HEK293 (cell line): ENCODE measurements at regions not wholly inside any gene's neighbourhood (a gene's known extent, or its start where the extent isn't known, plus 50 kb on each side); places are given as distances from the start of the nearest gene placed in this dataset.

Experiments
- CTCF ChIA-PET: fragments of 350-600 bp; formaldehyde crosslinking; extraction: SDS; loops from one replicate; lab custom pipeline; 2021; ENCODE audit warnings: antibody characterized with exemption; lab: Yijun Ruan, JAX
- POLR2A ChIA-PET: fragments of 300-600 bp; formaldehyde crosslinking; extraction: SDS; loops from one replicate; lab custom pipeline; 2020; ENCODE audit warnings: antibody characterized with exemption, inconsistent platforms; lab: Yijun Ruan, JAX
- H3K27ac ChIP-seq: fragments of 200-500 bp; sonication (Bioruptor generic); 2 replicates; pipeline ENCODE4 v1.5.1; 2014; ENCODE audit warnings: low read depth, low read length, control low read depth, inconsistent platforms; ENCODE audit errors: extremely low read depth
- H3K36me3 ChIP-seq, 2 experiments: fragments of 200-500 bp in 1 of 2; sonication (Bioruptor generic) in 1 of 2; 1 replicate in 1 of 2; 2 replicates in 1 of 2; pipeline ENCODE4 v1.5.1; 2014 to 2017; ENCODE audit warnings: inconsistent platforms in 2 of 2, low read length in 2 of 2; ENCODE audit not compliant: control insufficient read depth in 2 of 2, insufficient read depth in 1 of 2
- H3K4me1 ChIP-seq: fragments of 200-500 bp; sonication (Bioruptor generic); 2 replicates; pipeline ENCODE4 v1.5.1; 2014; ENCODE audit warnings: mild to moderate bottlenecking, low read length, inconsistent platforms; ENCODE audit not compliant: control insufficient read depth, insufficient read depth
- H3K4me3 ChIP-seq: 2 replicates; pipeline ENCODE4 v1.5.1; 2011; ENCODE audit warnings: low read depth, mild to moderate bottlenecking, control low read depth, low read length, moderate library complexity
- H3K9me3 ChIP-seq: fragments of 200-500 bp; sonication (Bioruptor generic); 2 replicates; pipeline ENCODE4 v1.5.1; 2014; ENCODE audit warnings: low read depth, low read length, inconsistent platforms; ENCODE audit not compliant: control insufficient read depth, insufficient read depth
- BCL11B ChIP-seq: fragments of 450-650 bp; formaldehyde crosslinking; IDR thresholded peaks from 2 replicates; pipeline ENCODE4 v1.5.1; 2016; ENCODE audit warnings: low read depth, missing biosample characterization, missing genetic modification characterization
- KLF16 ChIP-seq: fragments of 450-650 bp; formaldehyde crosslinking; IDR thresholded peaks from 2 replicates; pipeline ENCODE4 v1.5.1; 2017; ENCODE audit warnings: missing biosample characterization, missing genetic modification characterization
- KLF17 ChIP-seq: fragments of 450-650 bp; formaldehyde crosslinking; IDR thresholded peaks from 2 replicates; pipeline ENCODE4 v1.5.1; 2016; ENCODE audit warnings: missing biosample characterization, missing genetic modification characterization
- PRDM1 ChIP-seq: fragments of 450-650 bp; formaldehyde crosslinking; IDR thresholded peaks from 2 replicates; pipeline ENCODE4; 2016; ENCODE audit warnings: missing biosample characterization, missing genetic modification characterization
- PRDM4 ChIP-seq: fragments of 450-650 bp; formaldehyde crosslinking; IDR thresholded peaks from 2 replicates; pipeline ENCODE4 v1.5.1; 2017; ENCODE audit warnings: missing biosample characterization, missing genetic modification characterization
- SP2 ChIP-seq: fragments of 450-650 bp; formaldehyde crosslinking; IDR thresholded peaks from 2 replicates; pipeline ENCODE4 v1.5.1; 2016; ENCODE audit warnings: missing biosample characterization, missing genetic modification characterization
- ZEB2 ChIP-seq: fragments of 450-650 bp; formaldehyde crosslinking; IDR thresholded peaks from 2 replicates; pipeline ENCODE4 v1.5.1; 2016; ENCODE audit warnings: missing biosample characterization, missing genetic modification characterization
- ZFP69B ChIP-seq: fragments of 450-650 bp; formaldehyde crosslinking; IDR thresholded peaks from 2 replicates; pipeline ENCODE4 v1.5.1; 2016; ENCODE audit warnings: missing biosample characterization, missing genetic modification characterization
- ZNF121 ChIP-seq: fragments of 450-650 bp; formaldehyde crosslinking; IDR thresholded peaks from 2 replicates; pipeline ENCODE4 v1.5.1; 2016; ENCODE audit warnings: missing biosample characterization, missing genetic modification characterization
- ZNF24 ChIP-seq: fragments of 450-650 bp; formaldehyde crosslinking; IDR thresholded peaks from 2 replicates; pipeline ENCODE4 v1.5.1; 2016; ENCODE audit warnings: missing biosample characterization, missing genetic modification characterization
- ZNF248 ChIP-seq: fragments of 450-650 bp; formaldehyde crosslinking; IDR thresholded peaks from 2 replicates; pipeline ENCODE4 v1.5.1; 2017; ENCODE audit warnings: missing biosample characterization, missing genetic modification characterization
- ZNF324 ChIP-seq: fragments of 450-650 bp; formaldehyde crosslinking; IDR thresholded peaks from 2 replicates; pipeline ENCODE4 v1.5.1; 2016; ENCODE audit warnings: missing biosample characterization, missing genetic modification characterization
- ZNF514 ChIP-seq: fragments of 450-650 bp; formaldehyde crosslinking; IDR thresholded peaks from 2 replicates; pipeline ENCODE4 v1.5.1; 2016; ENCODE audit warnings: missing biosample characterization, missing genetic modification characterization
- ZNF544 ChIP-seq: fragments of 450-650 bp; formaldehyde crosslinking; IDR thresholded peaks from 2 replicates; pipeline ENCODE4 v1.5.0; 2017; ENCODE audit warnings: missing biosample characterization, missing genetic modification characterization
- ZNF561 ChIP-seq: fragments of 450-650 bp; IDR thresholded peaks from 2 replicates; pipeline ENCODE4 v1.5.1; 2018; ENCODE audit warnings: missing biosample characterization, missing genetic modification characterization, borderline replicate concordance
- ZNF660 ChIP-seq: fragments of 450-650 bp; IDR thresholded peaks from 2 replicates; pipeline ENCODE4 v1.5.1; 2018; ENCODE audit warnings: missing biosample characterization, mild to moderate bottlenecking, missing genetic modification characterization
- ZNF830 ChIP-seq: fragments of 450-650 bp; IDR thresholded peaks from 2 replicates; pipeline ENCODE4 v1.5.0; 2018; ENCODE audit warnings: missing biosample characterization, missing genetic modification characterization, low read depth, mild to moderate bottlenecking, moderate library complexity
- ZSCAN16 ChIP-seq: fragments of 450-650 bp; formaldehyde crosslinking; IDR thresholded peaks from 2 replicates; pipeline ENCODE4 v1.5.1; 2016; ENCODE audit warnings: missing biosample characterization, missing genetic modification characterization
- TF ChIP-seq, protein P1 (sequence below): fragments of 450-650 bp; formaldehyde crosslinking; IDR thresholded peaks from 2 replicates; pipeline ENCODE4 v1.5.1; 2016; ENCODE audit warnings: missing biosample characterization, missing genetic modification characterization
- TF ChIP-seq, protein P2 (sequence below): fragments of 450-650 bp; IDR thresholded peaks from 2 replicates; pipeline ENCODE4 v1.5.1; 2018; ENCODE audit warnings: missing biosample characterization, mild to moderate bottlenecking, missing genetic modification characterization
- TF ChIP-seq, protein P3 (sequence below): fragments of 450-650 bp; formaldehyde crosslinking; IDR thresholded peaks from 2 replicates; pipeline ENCODE4 v1.5.1; 2016; ENCODE audit warnings: missing biosample characterization, missing genetic modification characterization
- TF ChIP-seq, protein P4 (sequence below): fragments of 450-650 bp; formaldehyde crosslinking; conservative IDR thresholded peaks from 2 replicates; pipeline ENCODE4 v1.5.1; 2016; ENCODE audit warnings: low read depth, missing biosample characterization, missing genetic modification characterization

DNA sequence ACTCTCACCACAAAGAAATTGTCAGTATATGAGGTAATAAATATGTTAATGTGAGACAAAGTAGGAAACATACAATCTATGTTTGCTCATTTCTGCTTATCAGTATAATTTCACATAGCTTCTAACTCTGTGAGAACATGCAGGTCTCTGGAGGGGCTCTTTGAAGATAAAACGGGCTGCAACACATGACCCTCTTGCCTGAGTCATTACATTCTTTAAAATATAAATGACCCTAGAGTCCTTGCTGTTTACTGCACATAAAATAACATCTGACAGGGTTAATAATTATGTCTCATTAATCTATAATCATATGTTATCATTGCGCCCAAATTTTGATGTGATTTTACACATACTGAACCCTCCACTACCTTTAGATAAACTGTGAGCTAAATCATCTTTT is 681.5 kb downstream of the ARAP2 start:
- POLR2A ChIA-PET = no interaction called here
- Histone ChIP-seq H3K9me3 (no peaks in the 10 kb centered on the region; the same call in 1 of the 2 replicates), H3K4me3 (no peak overlapping the region), H3K36me3 (no peaks in the 10 kb centered on the region), H3K4me1 (no peaks in the 10 kb centered on the region), H3K27ac (no peak overlapping the region)
- TF ChIP-seq ZEB2 (tag by site-specific recombination) (no peak), ZNF514 (tag by site-specific recombination) (no peak), ZNF248 (tag by site-specific recombination) (no peak), ZNF324 (tag by site-specific recombination) (no peak), ZNF544 (no peak), ZSCAN16 (tag by site-specific recombination) (no peak), KLF16 (tag by site-specific recombination) (no peak)
- TF ChIP-seq, protein P1, sequence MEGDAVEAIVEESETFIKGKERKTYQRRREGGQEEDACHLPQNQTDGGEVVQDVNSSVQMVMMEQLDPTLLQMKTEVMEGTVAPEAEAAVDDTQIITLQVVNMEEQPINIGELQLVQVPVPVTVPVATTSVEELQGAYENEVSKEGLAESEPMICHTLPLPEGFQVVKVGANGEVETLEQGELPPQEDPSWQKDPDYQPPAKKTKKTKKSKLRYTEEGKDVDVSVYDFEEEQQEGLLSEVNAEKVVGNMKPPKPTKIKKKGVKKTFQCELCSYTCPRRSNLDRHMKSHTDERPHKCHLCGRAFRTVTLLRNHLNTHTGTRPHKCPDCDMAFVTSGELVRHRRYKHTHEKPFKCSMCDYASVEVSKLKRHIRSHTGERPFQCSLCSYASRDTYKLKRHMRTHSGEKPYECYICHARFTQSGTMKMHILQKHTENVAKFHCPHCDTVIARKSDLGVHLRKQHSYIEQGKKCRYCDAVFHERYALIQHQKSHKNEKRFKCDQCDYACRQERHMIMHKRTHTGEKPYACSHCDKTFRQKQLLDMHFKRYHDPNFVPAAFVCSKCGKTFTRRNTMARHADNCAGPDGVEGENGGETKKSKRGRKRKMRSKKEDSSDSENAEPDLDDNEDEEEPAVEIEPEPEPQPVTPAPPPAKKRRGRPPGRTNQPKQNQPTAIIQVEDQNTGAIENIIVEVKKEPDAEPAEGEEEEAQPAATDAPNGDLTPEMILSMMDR (tag by site-specific recombination) = no peak
- TF ChIP-seq, protein P2, sequence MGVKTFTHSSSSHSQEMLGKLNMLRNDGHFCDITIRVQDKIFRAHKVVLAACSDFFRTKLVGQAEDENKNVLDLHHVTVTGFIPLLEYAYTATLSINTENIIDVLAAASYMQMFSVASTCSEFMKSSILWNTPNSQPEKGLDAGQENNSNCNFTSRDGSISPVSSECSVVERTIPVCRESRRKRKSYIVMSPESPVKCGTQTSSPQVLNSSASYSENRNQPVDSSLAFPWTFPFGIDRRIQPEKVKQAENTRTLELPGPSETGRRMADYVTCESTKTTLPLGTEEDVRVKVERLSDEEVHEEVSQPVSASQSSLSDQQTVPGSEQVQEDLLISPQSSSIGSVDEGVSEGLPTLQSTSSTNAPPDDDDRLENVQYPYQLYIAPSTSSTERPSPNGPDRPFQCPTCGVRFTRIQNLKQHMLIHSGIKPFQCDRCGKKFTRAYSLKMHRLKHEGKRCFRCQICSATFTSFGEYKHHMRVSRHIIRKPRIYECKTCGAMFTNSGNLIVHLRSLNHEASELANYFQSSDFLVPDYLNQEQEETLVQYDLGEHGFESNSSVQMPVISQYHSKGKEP (tag by site-specific recombination) = no peak
- TF ChIP-seq, protein P3, sequence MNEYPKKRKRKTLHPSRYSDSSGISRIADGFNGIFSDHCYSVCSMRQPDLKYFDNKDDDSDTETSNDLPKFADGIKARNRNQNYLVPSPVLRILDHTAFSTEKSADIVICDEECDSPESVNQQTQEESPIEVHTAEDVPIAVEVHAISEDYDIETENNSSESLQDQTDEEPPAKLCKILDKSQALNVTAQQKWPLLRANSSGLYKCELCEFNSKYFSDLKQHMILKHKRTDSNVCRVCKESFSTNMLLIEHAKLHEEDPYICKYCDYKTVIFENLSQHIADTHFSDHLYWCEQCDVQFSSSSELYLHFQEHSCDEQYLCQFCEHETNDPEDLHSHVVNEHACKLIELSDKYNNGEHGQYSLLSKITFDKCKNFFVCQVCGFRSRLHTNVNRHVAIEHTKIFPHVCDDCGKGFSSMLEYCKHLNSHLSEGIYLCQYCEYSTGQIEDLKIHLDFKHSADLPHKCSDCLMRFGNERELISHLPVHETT = no peak
- CTCF ChIA-PET = no interaction called here

GRCh38 chr4:35565640-35566039 is 678.7 kb downstream of the ARAP2 start:
- ChIA-PET POLR2A (no interaction called here), CTCF (interaction anchor here (0.7 kb wide), 1 partner anchor 59 kb away, joined by 3 read pairs; no protein-coding TSS in a partner anchor)
- TF ChIP-seq ZFP69B (tag by site-specific recombination) = no peak
- no peak for TF ChIP-seq PRDM1 (tag by site-specific recombination)
- TF ChIP-seq BCL11B (tag by site-specific recombination) = no peak
- no peak for TF ChIP-seq KLF17 (tag by site-specific recombination)
- TF ChIP-seq PRDM4 (tag by site-specific recombination) = no peak
- no peak for TF ChIP-seq ZNF830 (tag by site-specific recombination)
- TF ChIP-seq, protein P4, sequence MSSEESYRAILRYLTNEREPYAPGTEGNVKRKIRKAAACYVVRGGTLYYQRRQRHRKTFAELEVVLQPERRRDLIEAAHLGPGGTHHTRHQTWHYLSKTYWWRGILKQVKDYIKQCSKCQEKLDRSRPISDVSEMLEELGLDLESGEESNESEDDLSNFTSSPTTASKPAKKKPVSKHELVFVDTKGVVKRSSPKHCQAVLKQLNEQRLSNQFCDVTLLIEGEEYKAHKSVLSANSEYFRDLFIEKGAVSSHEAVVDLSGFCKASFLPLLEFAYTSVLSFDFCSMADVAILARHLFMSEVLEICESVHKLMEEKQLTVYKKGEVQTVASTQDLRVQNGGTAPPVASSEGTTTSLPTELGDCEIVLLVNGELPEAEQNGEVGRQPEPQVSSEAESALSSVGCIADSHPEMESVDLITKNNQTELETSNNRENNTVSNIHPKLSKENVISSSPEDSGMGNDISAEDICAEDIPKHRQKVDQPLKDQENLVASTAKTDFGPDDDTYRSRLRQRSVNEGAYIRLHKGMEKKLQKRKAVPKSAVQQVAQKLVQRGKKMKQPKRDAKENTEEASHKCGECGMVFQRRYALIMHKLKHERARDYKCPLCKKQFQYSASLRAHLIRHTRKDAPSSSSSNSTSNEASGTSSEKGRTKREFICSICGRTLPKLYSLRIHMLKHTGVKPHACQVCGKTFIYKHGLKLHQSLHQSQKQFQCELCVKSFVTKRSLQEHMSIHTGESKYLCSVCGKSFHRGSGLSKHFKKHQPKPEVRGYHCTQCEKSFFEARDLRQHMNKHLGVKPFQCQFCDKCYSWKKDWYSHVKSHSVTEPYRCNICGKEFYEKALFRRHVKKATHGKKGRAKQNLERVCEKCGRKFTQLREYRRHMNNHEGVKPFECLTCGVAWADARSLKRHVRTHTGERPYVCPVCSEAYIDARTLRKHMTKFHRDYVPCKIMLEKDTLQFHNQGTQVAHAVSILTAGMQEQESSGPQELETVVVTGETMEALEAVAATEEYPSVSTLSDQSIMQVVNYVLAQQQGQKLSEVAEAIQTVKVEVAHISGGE (tag by site-specific recombination) = no peak
- no peak for TF ChIP-seq ZNF24 (tag by site-specific recombination)
- no peak for TF ChIP-seq ZNF121 (tag by site-specific recombination)
- no peak for TF ChIP-seq KLF16 (tag by site-specific recombination)
- no peak for TF ChIP-seq SP2 (tag by site-specific recombination)
- TF ChIP-seq ZNF561 (tag by site-specific recombination) = no peak
- no peak for TF ChIP-seq ZNF660
- Histone ChIP-seq H3K27ac (no peak overlapping the region), H3K36me3 (no peaks in the 10 kb centered on the region), H3K9me3 (no peaks in the 10 kb centered on the region), H3K4me1 (no peaks in the 10 kb centered on the region), H3K4me3 (no peak overlapping the region)
